NT2/D1 (cell line): ENCODE measurements at regions not wholly inside any gene's neighbourhood (a gene's known extent, or its start where the extent isn't known, plus 50 kb on each side); places are given as distances from the start of the nearest gene placed in this dataset.

Experiments
- DNase-seq: peaks from one replicate; pipeline ENCODE4 v3.0.0-alpha.2; 2011; ENCODE audit warnings: low read depth, low spot score
- H3K27me3 ChIP-seq: 2 replicates; pipeline ENCODE4 v1.6.0; 2011; ENCODE audit warnings: mild to moderate bottlenecking; ENCODE audit not compliant: insufficient read length, insufficient read depth
- H3K36me3 ChIP-seq: 2 replicates; pipeline ENCODE4 v1.6.1; 2011; ENCODE audit warnings: mild to moderate bottlenecking, low read length, mixed read lengths; ENCODE audit not compliant: insufficient read depth, insufficient read length
- H3K4me1 ChIP-seq: 2 replicates; pipeline ENCODE4 v1.5.1; 2011; ENCODE audit not compliant: insufficient read depth, insufficient read length
- H3K4me3 ChIP-seq: 2 replicates; pipeline ENCODE4 v1.5.1; 2011; ENCODE audit warnings: low read depth; ENCODE audit not compliant: insufficient read length
- H3K9ac ChIP-seq: 2 replicates; pipeline ENCODE4 v1.6.0; 2011; ENCODE audit warnings: low read depth; ENCODE audit not compliant: insufficient read length
- H3K9me3 ChIP-seq: 2 replicates; pipeline ENCODE4 v1.5.1; 2011; ENCODE audit warnings: mild to moderate bottlenecking, low read length; ENCODE audit not compliant: insufficient read depth
- SUZ12 ChIP-seq: IDR thresholded peaks from 2 replicates; pipeline ENCODE4 v1.6.1; 2011; ENCODE audit not compliant: insufficient read length, insufficient read depth; ENCODE audit errors: extremely low read depth
- YY1 ChIP-seq: IDR thresholded peaks from 2 replicates; pipeline ENCODE4 v1.6.1; 2011; ENCODE audit not compliant: insufficient read length, insufficient read depth
- ZNF274 ChIP-seq: IDR thresholded peaks from 2 replicates; pipeline ENCODE4 v1.6.1; 2011; ENCODE audit warnings: mild to moderate bottlenecking, low read depth, low read length

DNA sequence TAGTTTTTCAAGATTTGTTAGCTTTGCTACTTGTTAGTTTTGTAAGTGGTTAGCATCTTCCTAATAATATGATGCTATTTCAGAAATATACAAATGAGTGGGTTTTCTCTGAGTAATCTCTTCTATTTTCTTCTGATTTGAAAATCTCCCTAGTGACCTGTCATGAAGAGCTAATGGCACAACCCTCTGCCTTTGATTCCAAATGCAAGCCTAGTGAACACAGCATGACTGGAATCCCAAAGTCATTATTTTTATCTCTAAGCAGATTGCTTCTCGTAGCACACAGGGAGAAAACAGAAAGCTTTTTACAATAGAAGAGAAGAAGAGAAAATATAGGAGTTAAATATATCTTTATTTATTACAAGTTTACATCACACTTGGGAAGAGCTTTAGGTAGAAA is 295.5 kb downstream of the LRATD1 start:
- Histone ChIP-seq H3K36me3 (no peaks in the 10 kb centered on the region), H3K4me3 (no peak overlapping the region), H3K4me1 (no peaks in the 10 kb centered on the region), H3K9ac (no peak overlapping the region), H3K9me3 (no peaks in the 10 kb centered on the region), H3K27me3 (no peaks in the 10 kb centered on the region)
- TF ChIP-seq YY1, result no peak
- no peak for TF ChIP-seq SUZ12
- no peak for TF ChIP-seq ZNF274
- no peak for DNase-seq

DNA sequence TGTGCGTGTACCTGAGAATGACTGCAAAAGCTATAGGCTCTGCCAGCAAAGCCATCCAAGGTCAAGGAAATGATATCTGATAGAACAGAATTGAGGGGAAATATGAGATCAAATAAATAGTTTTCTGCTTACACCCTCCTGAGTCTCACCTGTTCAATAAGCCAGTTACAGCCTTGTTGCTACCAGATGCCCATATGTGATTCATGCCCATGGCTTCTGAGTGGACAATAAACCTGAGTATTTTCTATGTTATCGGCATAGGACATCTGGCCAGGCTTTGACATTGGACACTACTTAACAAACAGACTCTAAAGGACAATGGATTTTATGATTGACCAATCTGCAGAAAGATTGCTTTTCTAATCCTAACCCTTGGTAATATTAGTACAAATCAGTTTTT is 297.9 kb downstream of the LRATD1 start:
- H3K9me3 ChIP-seq, result no peaks in the 10 kb centered on the region
- H3K27me3 ChIP-seq, result no peaks in the 10 kb centered on the region
- TF ChIP-seq YY1 (no peak), SUZ12 (no peak), ZNF274 (no peak)
- H3K36me3 ChIP-seq, result no peaks in the 10 kb centered on the region
- H3K4me3 ChIP-seq, result no peak overlapping the region
- no peak for DNase-seq
- no peaks in the 10 kb centered on the region for H3K4me1 ChIP-seq
- H3K9ac ChIP-seq, result no peak overlapping the region

DNA sequence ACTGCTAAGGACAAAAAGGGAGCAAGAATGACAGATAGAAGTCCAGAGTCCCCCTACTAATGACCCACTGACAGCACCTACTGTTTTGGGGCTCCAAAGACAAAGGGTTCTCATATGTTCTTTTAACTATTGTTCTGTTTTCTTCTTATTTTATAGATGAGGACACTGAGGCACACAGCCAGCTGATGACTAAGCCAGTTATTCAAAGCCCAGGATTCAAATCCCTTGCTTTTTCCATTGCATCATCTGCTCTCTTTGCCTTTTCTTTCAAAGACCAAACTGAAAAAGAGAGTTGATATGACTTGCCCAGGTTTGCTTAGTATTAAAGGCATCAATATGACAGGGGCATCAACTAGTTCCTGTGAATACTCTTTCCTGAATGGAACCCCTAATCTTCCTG is 299.8 kb downstream of the LRATD1 start:
- Histone ChIP-seq H3K9me3 (no peaks in the 10 kb centered on the region), H3K9ac (no peak overlapping the region), H3K4me1 (no peaks in the 10 kb centered on the region), H3K27me3 (no peaks in the 10 kb centered on the region), H3K4me3 (no peak overlapping the region), H3K36me3 (no peaks in the 10 kb centered on the region)
- DNase-seq, result no peak
- no peak for TF ChIP-seq ZNF274

DNA sequence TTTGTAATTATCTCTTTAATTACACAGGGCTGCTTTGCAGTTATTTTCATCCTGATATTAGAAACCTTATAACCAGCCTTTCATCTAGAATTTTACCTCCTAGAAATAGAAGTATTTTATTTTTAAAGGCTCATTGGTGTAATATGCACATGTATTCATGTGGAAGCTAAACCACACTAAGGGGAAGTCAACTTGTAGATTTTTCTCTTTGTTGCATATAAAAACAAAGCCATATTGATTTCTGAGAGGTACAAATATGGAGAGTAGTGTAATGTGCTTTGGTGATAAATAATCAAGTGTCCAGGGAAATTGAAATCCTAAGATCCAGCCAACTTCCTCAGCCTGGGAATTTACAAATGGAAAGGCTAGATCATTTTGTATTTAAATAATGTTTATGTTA is 301.2 kb downstream of the LRATD1 start:
- Histone ChIP-seq H3K27me3 (no peaks in the 10 kb centered on the region), H3K36me3 (no peaks in the 10 kb centered on the region), H3K4me3 (no peak overlapping the region), H3K9me3 (no peaks in the 10 kb centered on the region), H3K4me1 (no peaks in the 10 kb centered on the region), H3K9ac (no peak overlapping the region)
- no peak for DNase-seq
- TF ChIP-seq YY1, result no peak
- no peak for TF ChIP-seq SUZ12
- no peak for TF ChIP-seq ZNF274

GRCh38 chr2:14936426-14936825 is 303.9 kb downstream of the LRATD1 start:
- no peak for DNase-seq
- no peaks in the 10 kb centered on the region for H3K4me1 ChIP-seq
- no peaks in the 10 kb centered on the region for H3K36me3 ChIP-seq
- H3K9ac ChIP-seq, result no peak overlapping the region
- H3K27me3 ChIP-seq, result no peaks in the 10 kb centered on the region
- H3K4me3 ChIP-seq, result no peak overlapping the region
- TF ChIP-seq ZNF274, result no peak
- no peak for TF ChIP-seq SUZ12
- no peak for TF ChIP-seq YY1
- H3K9me3 ChIP-seq, result no peaks in the 10 kb centered on the region

DNA sequence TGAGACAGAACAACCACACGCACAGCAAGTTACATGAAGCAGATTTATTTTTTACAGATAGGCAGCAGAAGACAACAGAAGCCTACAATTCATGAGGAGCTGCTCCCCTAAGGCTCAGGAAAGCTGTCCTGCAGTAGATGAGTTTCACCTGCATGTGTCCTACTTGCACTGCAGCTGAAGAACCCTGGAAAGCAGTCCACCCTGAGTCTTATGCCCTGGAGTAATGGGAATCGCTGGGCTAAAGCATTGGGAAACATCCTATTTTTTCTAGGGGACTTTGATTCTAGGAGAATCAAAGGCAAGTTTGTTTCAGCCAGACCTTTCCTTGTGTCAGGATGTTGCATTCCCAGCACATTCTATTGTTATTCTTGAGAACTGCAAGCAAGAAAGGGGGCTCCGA is 304.8 kb downstream of the LRATD1 start:
- TF ChIP-seq SUZ12 (no peak), ZNF274 (no peak), YY1 (no peak)
- Histone ChIP-seq H3K4me3 (no peak overlapping the region), H3K36me3 (no peaks in the 10 kb centered on the region), H3K9ac (no peak overlapping the region), H3K4me1 (no peaks in the 10 kb centered on the region), H3K9me3 (no peaks in the 10 kb centered on the region), H3K27me3 (no peaks in the 10 kb centered on the region)
- no peak for DNase-seq

GRCh38 chr2:14941151-14941631 is 308.7 kb downstream of the LRATD1 start:
- H3K4me1 ChIP-seq, result peaks cover 2% of the 10 kb centered on the region
- H3K9ac ChIP-seq, result no peak overlapping the region
- DNase-seq, result no peak
- no peak overlapping the region for H3K4me3 ChIP-seq
- no peaks in the 10 kb centered on the region for H3K9me3 ChIP-seq
- H3K36me3 ChIP-seq, result no peaks in the 10 kb centered on the region
- no peak for TF ChIP-seq ZNF274
- TF ChIP-seq YY1, result no peak
- no peak for TF ChIP-seq SUZ12
- H3K27me3 ChIP-seq, result no peaks in the 10 kb centered on the region

GRCh38 chr2:14942987-14943386 is 310.5 kb downstream of the LRATD1 start:
- Histone ChIP-seq H3K9me3 (no peaks in the 10 kb centered on the region), H3K27me3 (no peaks in the 10 kb centered on the region), H3K4me1 (peaks cover 2% of the 10 kb centered on the region), H3K36me3 (no peaks in the 10 kb centered on the region), H3K4me3 (no peak overlapping the region), H3K9ac (no peak overlapping the region)
- DNase-seq, result peak; percentile 8
- TF ChIP-seq ZNF274 (no peak), YY1 (no peak), SUZ12 (no peak)
